ENCODE measurements at regions not wholly inside any gene's neighbourhood (a gene's known extent, or its start where the extent isn't known, plus 50 kb on each side); places are given as distances from the start of the nearest gene placed in this dataset.

DNA sequence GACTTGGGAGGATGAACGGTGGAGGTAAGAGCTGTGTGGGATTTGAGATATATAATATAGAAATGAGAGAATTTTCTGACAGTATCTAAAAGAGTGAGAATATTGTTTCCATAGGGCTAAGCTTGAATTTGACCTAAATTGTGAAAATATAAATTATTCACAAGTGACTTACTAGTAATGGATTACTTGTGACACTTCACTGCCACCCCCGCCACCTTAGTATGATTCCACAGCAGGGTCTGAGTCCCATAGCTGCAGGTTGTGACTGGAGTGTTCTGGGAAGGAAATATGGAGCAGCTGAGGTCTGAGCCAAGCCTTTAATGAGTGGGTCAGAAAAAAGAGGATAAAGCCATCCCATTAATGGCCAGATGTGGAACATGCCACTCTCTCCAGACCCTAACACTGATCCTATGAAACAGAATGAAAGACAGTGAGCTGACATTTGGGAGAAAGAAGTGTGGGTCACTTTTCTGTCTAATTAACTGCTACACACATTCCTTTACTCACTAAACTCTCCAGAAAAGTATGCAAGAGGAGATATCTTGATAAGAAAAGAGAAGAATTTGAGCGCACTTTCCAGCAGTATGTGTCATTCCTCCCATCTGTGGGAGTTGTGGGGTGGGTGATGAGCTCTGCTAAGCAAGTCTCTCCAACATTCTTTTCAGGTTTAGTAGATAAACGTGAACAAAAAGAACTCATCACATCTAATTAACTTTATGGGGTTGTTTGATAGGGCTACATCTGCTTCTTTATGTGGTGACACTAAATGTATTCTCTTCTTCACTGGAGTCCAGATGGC, 1193.4 kb downstream of the SORCS3 start:
- TF ChIP-seq, protein P1, sequence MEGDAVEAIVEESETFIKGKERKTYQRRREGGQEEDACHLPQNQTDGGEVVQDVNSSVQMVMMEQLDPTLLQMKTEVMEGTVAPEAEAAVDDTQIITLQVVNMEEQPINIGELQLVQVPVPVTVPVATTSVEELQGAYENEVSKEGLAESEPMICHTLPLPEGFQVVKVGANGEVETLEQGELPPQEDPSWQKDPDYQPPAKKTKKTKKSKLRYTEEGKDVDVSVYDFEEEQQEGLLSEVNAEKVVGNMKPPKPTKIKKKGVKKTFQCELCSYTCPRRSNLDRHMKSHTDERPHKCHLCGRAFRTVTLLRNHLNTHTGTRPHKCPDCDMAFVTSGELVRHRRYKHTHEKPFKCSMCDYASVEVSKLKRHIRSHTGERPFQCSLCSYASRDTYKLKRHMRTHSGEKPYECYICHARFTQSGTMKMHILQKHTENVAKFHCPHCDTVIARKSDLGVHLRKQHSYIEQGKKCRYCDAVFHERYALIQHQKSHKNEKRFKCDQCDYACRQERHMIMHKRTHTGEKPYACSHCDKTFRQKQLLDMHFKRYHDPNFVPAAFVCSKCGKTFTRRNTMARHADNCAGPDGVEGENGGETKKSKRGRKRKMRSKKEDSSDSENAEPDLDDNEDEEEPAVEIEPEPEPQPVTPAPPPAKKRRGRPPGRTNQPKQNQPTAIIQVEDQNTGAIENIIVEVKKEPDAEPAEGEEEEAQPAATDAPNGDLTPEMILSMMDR (IDR thresholded peaks at IDR 0.05; ENCODE audit: low read length), result no peak
- TF ChIP-seq EZH2 (optimal IDR thresholded peaks at IDR 0.05; ENCODE audit: low read depth, low read length) (no peak), EZH2phosphoT487 (IDR thresholded peaks at IDR 0.05; ENCODE audit: low read length) (no peak)

All from MM.1S (cell line).